Heart right ventricle (tissue), 16 donors: ENCODE measurements at regions not wholly inside any gene's neighbourhood (a gene's known extent, or its start where the extent isn't known, plus 50 kb on each side); places are given as distances from the start of the nearest gene placed in this dataset.

Source experiments
- ATAC-seq, 8 donors: fragments of 200-7000 bp; cut with Tn5 transposase; one replicate each; pipeline ENCODE4 v1.9.1; 2020; ENCODE audit warnings: mild to moderate bottlenecking in 8 of 8, moderate library complexity in 8 of 8, moderate number of reproducible peaks in 1 of 8
- DNase-seq, 2 donors: peaks; one replicate each; pipeline ENCODE4 v3.0.0-alpha.2; 2020
- H3K27ac ChIP-seq, 10 donors: fragments of 200-600 bp; sonication (generic) in 2 of 10; one replicate each; pipeline versions ENCODE4 v1.5.0 to v1.8.0; 2020 to 2022; ENCODE audit warnings: mild to moderate bottlenecking in 3 of 10
- H3K27me3 ChIP-seq, 7 donors: fragments of 200-600 bp; one replicate each; pipeline ENCODE4 v1.8.0; 2021 to 2022; ENCODE audit warnings: mild to moderate bottlenecking in 2 of 7
- H3K36me3 ChIP-seq, 9 donors: fragments of 200-600 bp; sonication (generic) in 1 of 9; one replicate each; pipeline versions ENCODE4 v1.5.0 to v1.8.0; 2020 to 2022; ENCODE audit warnings: mild to moderate bottlenecking in 2 of 9
- H3K4me1 ChIP-seq, 9 donors: fragments of 200-600 bp; sonication (generic) in 1 of 9; one replicate each; pipeline versions ENCODE4 v1.5.0 to v1.8.0; 2020 to 2022; ENCODE audit warnings: mild to moderate bottlenecking in 4 of 9
- H3K4me3 ChIP-seq, 10 donors: fragments of 200-600 bp; sonication (generic) in 2 of 10; one replicate each; pipeline versions ENCODE4 v1.5.0 to v1.8.0; 2020 to 2022; ENCODE audit warnings: mild to moderate bottlenecking in 7 of 10, moderate library complexity in 2 of 10
- H3K9me3 ChIP-seq, 11 donors: fragments of 200-600 bp in 10 of 11; sonication (generic) in 2 of 11; one replicate each; pipeline versions ENCODE4 v1.5.0 to v1.8.0; 2013 to 2022; ENCODE audit warnings: mild to moderate bottlenecking in 2 of 11, control low read depth in 1 of 11, moderate library complexity in 1 of 11
- WGBS, 2 donors: extraction: QIAGEN DNeasy Blood & Tissue Kit; methylation state at CpG; one replicate each; pipeline ENCODE4 v1.1.7; 2013; ENCODE audit warnings: inconsistent platforms in 1 of 2; 5-methylcytosine and 5-hydroxymethylcytosine counted together
- intact Hi-C, 10 donors: fragments of 100-400 bp; cut with DNase I; formaldehyde crosslinking; loops; one replicate each; pipeline versions ENCODE4 v1.11.1 to v1.14.2; 2022
- TF ChIP-seq, protein P1 (sequence below), 9 donors: fragments of 200-600 bp; sonication (generic) in 2 of 9; IDR thresholded peaks; one replicate each; pipeline versions ENCODE4 v1.5.0 to v1.8.0; 2021 to 2022; ENCODE audit warnings: antibody characterized with exemption in 9 of 9, mild to moderate bottlenecking in 5 of 9, moderate library complexity in 1 of 9
- donor health status: Arrhythmogenic right ventricular cardiomyopathy.
- donor health status: ischemic (EF 13 %, LVEDD 7.1; RV severe dilation, severe dysfunction).
- donor health status: healthy with polysubstance abuse.
- donor health status: DM: no; HTN: yes; CAD: no.
- donor health status: DM: no; HTN: no; CAD: no.
- donor health status: ischemic (EF 25% LVEDD 6.9; RV normal size, moderate dysfunction).
- donor health status: ischemic (EF 25% LVEDD 5.7; RV mildly dilated, moderate dysfunction).
- donor health status: healthy.
- donor health status: DM: yes; HTN: yes; CAD: no.
- donor health status: Ischemic cardiomyopathy.
- donor health status: ischemic (EF 35%, LVEDD 5.7; RV mildly dilated, moderate dysfunction).
- donor health status: nonischemic (EF 11% LVEDD 7.7; RV severe dilation, severe dysfunction).
- donor health status: DM: yes; HTN: yes; CAD: no.
- donor health status: PGD.
- donor health status: ischemic (EF 29% LVEDD 5.4; RV normal size, mild dysfunction).
- donor health status: nonischemic (EF 23%, LVEDD 6.1; RV moderate dilation, normal function).

DNA sequence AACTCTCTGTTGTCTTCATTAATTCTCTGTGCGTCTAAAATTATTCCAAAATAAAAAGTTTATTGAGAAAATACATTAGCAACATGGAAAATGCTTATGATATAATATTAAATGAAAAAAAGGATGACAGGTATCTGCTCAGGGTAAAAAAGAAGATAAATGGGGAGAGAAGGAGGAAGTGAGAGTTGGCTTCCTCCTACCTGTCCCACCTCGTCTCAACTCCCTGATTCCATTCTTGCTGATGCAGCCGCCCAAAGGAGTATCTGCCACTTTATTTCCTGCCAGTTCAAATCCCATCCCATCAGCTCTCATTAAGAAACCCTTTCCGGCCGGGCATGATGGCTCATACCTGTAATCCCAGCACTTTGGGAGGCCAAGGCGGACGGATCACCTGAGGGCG lies 72.5 kb upstream of the ALOX12 start:
- intact Hi-C loops = loop anchor here in 1 of 10 donors (5.0 kb wide), 1 partner anchor 584 kb away; no protein-coding TSS in a partner anchor
- H3K27me3 ChIP-seq = peaks cover 0 to 5% (median 0%) of the 10 kb centered on the region in 7 donors
- 86 to 88% methylated on average over 8 of the region's 8 CpGs for WGBS, 2 donors
- H3K4me3 ChIP-seq = no peak overlapping the region
- DNase-seq (no peak), ATAC-seq (no peak)
- H3K27ac ChIP-seq = no peak overlapping the region
- no peaks in the 10 kb centered on the region for H3K36me3 ChIP-seq
- H3K4me1 ChIP-seq = peaks cover 0 to 10% (median 0%) of the 10 kb centered on the region in 9 donors
- peaks cover 0 to 5% (median 0%) of the 10 kb centered on the region in 11 donors for H3K9me3 ChIP-seq
- TF ChIP-seq, protein P1, sequence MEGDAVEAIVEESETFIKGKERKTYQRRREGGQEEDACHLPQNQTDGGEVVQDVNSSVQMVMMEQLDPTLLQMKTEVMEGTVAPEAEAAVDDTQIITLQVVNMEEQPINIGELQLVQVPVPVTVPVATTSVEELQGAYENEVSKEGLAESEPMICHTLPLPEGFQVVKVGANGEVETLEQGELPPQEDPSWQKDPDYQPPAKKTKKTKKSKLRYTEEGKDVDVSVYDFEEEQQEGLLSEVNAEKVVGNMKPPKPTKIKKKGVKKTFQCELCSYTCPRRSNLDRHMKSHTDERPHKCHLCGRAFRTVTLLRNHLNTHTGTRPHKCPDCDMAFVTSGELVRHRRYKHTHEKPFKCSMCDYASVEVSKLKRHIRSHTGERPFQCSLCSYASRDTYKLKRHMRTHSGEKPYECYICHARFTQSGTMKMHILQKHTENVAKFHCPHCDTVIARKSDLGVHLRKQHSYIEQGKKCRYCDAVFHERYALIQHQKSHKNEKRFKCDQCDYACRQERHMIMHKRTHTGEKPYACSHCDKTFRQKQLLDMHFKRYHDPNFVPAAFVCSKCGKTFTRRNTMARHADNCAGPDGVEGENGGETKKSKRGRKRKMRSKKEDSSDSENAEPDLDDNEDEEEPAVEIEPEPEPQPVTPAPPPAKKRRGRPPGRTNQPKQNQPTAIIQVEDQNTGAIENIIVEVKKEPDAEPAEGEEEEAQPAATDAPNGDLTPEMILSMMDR (IDR thresholded peaks at IDR 0.05) = no peak

DNA sequence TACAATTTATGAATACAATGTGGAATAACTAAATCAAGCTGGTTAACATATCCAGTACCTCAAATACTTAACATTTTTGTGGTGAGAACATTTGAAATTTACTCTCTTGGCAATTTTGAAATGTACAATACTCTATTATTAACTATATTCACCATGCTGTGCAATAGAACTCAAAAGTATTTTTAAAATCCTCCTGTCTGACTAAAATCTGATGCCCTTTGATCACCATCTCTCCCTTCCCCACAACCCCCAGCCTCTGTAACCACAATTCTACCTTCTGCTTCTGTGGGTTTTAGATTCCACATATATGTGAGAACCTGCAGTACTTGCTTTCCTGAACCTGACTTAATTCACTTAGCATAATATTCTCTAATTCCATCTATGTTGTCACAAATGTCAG lies 71.6 kb upstream of the ALOX12 start:
- peaks cover 0 to 5% (median 0%) of the 10 kb centered on the region in 11 donors for H3K9me3 ChIP-seq
- intact Hi-C loops = loop anchor here in 1 of 10 donors (5.0 kb wide), 1 partner anchor 583 kb away; no protein-coding TSS in a partner anchor
- no peak for ATAC-seq

DNA sequence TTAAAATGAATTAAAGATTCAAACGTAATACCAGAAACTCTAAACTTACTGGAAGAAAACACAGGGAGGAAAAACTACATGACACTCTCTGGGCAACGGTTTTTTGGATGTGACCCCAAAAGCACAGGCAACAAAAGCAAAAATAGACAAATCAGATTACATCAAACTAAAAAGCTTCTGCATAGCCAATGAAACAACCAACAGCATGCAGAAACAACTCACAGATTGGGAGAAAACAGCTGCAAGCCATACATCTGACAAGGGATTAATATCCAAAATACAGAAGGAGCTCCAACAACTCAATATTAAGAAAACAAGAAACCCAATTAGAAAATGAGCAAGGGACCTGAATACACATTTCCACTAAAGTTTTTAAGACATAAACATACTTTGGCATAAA lies 69.2 kb upstream of the ALOX12 start:
- WGBS, 2 donors = 58 to 70% methylated on average over 2 of the region's 2 CpGs
- no peak overlapping the region for H3K27ac ChIP-seq
- peaks cover 0 to 5% (median 0%) of the 10 kb centered on the region in 7 donors for H3K27me3 ChIP-seq
- H3K4me3 ChIP-seq = no peak overlapping the region
- H3K9me3 ChIP-seq = peaks cover 0 to 5% (median 0%) of the 10 kb centered on the region in 11 donors
- H3K36me3 ChIP-seq = no peaks in the 10 kb centered on the region
- no peak for DNase-seq
- peaks cover 0 to 10% (median 0%) of the 10 kb centered on the region in 9 donors for H3K4me1 ChIP-seq
- ATAC-seq = no peak
- TF ChIP-seq, protein P1 (IDR thresholded peaks at IDR 0.05) = no peak
- intact Hi-C loops = no loop called here

More for the DNA sequence above, 71.6 kb upstream of the ALOX12 start:
- Histone ChIP-seq H3K4me3 (no peak overlapping the region), H3K27me3 (peaks cover 0 to 5% (median 0%) of the 10 kb centered on the region in 7 donors), H3K4me1 (peaks cover 0 to 10% (median 0%) of the 10 kb centered on the region in 9 donors), H3K36me3 (no peaks in the 10 kb centered on the region), H3K27ac (no peak overlapping the region)
- TF ChIP-seq, protein P1 (IDR thresholded peaks at IDR 0.05) = no peak
- DNase-seq = no peak

DNA sequence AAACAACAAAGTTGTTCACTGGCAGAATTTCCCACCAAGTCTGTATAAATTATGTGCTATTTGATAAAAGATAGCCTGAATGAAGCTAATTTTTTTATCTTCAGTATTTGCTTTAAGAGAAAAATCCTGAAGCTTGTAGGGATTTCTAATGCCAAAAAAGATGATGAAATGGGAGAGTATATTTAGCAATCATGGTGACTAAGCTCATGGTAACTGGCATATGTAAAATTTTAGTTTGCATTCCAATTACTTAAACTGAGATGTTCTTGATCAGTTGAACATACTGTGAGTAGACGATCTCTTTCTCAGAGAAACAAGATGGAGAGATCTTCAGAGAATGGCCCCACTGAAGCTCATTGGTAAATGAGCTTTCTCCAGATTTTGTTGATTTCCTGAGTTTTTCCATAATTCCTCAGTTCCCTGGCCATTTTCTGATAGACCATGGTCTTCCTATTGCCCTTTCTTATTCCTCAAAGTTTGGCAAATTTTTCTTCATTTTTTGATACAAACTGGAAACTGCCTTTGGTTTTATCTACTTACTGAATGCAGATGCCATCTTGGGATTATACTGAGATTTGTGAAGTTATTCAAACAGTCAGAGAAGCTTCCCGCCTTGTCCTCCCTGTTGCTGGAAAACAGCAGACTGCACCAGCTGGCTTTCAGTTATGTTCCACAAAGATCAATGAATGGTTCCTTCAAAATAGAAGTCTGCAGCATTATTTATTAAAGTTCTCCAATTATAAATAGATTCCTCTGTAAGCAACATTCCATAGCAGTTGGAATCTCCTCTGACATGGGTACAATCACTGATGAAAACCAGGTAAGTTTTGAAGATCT lies 68.3 kb upstream of the ALOX12 start:
- TF ChIP-seq, protein P1 (IDR thresholded peaks at IDR 0.05) = no peak
- Histone ChIP-seq H3K4me3 (no peak overlapping the region), H3K27ac (no peak overlapping the region), H3K4me1 (peaks cover 0 to 10% (median 0%) of the 10 kb centered on the region in 9 donors), H3K9me3 (peaks cover 0 to 5% (median 0%) of the 10 kb centered on the region in 11 donors), H3K36me3 (no peaks in the 10 kb centered on the region), H3K27me3 (peaks cover 0 to 5% (median 0%) of the 10 kb centered on the region in 7 donors)
- no peak for DNase-seq
- intact Hi-C loops = no loop called here
- 81 to 87% methylated on average over 2 of the region's 2 CpGs for WGBS, 2 donors
- no peak for ATAC-seq
